GM20000 (cell line): ENCODE measurements at regions not wholly inside any gene's neighbourhood (a gene's known extent, or its start where the extent isn't known, plus 50 kb on each side); places are given as distances from the start of the nearest gene placed in this dataset.

Experiments
- DNase-seq: peaks from one replicate; pipeline ENCODE4 v3.0.0; 2012; ENCODE audit warnings: low spot score
- CTCF ChIP-seq: IDR thresholded peaks from 2 replicates; pipeline ENCODE4 v1.5.1; 2012; ENCODE audit warnings: mild to moderate bottlenecking, control low read depth; ENCODE audit errors: extremely low read depth, missing control alignments

- no peak for DNase-seq
- TF ChIP-seq CTCF, result no peak
Measured at GRCh38 chr11:112523031-112523430, 262.4 kb upstream of the PLET1 start.

GRCh38 chr11:112523477-112523876, 262.8 kb upstream of the PLET1 start:
- no peak for TF ChIP-seq CTCF
- no peak for DNase-seq

- DNase-seq, result no peak
- no peak for TF ChIP-seq CTCF
Measured at GRCh38 chr11:112523951-112524350, 263.3 kb upstream of the PLET1 start.

GRCh38 chr11:112524798-112525197, 264.1 kb upstream of the PLET1 start:
- no peak for DNase-seq
- TF ChIP-seq CTCF, result no peak

- TF ChIP-seq CTCF, result no peak
- no peak for DNase-seq
Measured at GRCh38 chr11:112525270-112525669, 264.6 kb upstream of the PLET1 start.

- TF ChIP-seq CTCF, result no peak
- DNase-seq, result no peak
Measured at GRCh38 chr11:112525844-112526590, 265.4 kb upstream of the PLET1 start.

- no peak for DNase-seq
- no peak for TF ChIP-seq CTCF
Measured at GRCh38 chr11:112526699-112527416, 266.2 kb upstream of the PLET1 start.
